GM10248 (cell line): ENCODE measurements at regions not wholly inside any gene's neighbourhood (a gene's known extent, or its start where the extent isn't known, plus 50 kb on each side); places are given as distances from the start of the nearest gene placed in this dataset.

Experiments
- CTCF ChIA-PET: fragments of 300-600 bp; sonication (Branson Sonifier 250); formaldehyde crosslinking; extraction: SDS; loops from one replicate; lab custom pipeline; 2021; ENCODE audit warnings: antibody characterized with exemption; lab: Yijun Ruan, JAX
- POLR2A ChIA-PET: fragments of 350-650 bp; sonication (Branson Sonifier 250); formaldehyde crosslinking; extraction: SDS; loops from one replicate; lab custom pipeline; 2020; ENCODE audit warnings: antibody characterized with exemption; lab: Yijun Ruan, JAX
- DNase-seq: peaks from one replicate; pipeline ENCODE4 v3.0.0; 2012; ENCODE audit errors: extremely low spot score
- TF ChIP-seq, protein P1 (sequence below): IDR thresholded peaks from 2 replicates; pipeline ENCODE4 v1.5.1; 2012; ENCODE audit warnings: mild to moderate bottlenecking, low read depth; ENCODE audit errors: extremely low read depth, missing control alignments, control extremely low read depth

DNA sequence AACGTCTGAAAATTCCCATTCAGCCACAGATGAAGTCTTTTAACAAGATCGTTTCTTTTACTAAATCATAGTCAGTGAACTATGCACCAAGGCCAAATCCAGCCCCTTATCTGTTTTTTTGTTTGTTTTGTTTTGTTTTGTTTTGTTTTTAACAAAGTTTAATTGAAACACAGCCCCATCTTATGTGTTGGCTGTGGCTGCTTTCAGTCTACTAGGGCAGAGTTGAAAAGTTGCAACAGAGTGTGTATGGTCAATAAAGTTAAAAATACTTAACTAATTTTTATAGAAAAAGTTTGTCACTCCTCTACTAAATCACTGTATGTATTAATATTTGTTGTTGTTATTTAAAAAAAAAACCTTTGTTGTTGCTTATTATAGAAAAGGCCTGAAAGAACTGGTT lies 137.1 kb downstream of the CAAP1 start:
- ChIA-PET CTCF (no interaction called here), POLR2A (no interaction called here)
- DNase-seq = no peak
- TF ChIP-seq, protein P1, sequence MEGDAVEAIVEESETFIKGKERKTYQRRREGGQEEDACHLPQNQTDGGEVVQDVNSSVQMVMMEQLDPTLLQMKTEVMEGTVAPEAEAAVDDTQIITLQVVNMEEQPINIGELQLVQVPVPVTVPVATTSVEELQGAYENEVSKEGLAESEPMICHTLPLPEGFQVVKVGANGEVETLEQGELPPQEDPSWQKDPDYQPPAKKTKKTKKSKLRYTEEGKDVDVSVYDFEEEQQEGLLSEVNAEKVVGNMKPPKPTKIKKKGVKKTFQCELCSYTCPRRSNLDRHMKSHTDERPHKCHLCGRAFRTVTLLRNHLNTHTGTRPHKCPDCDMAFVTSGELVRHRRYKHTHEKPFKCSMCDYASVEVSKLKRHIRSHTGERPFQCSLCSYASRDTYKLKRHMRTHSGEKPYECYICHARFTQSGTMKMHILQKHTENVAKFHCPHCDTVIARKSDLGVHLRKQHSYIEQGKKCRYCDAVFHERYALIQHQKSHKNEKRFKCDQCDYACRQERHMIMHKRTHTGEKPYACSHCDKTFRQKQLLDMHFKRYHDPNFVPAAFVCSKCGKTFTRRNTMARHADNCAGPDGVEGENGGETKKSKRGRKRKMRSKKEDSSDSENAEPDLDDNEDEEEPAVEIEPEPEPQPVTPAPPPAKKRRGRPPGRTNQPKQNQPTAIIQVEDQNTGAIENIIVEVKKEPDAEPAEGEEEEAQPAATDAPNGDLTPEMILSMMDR = no peak

- DNase-seq = no peak
- POLR2A ChIA-PET = no interaction called here
- CTCF ChIA-PET = no interaction called here
- TF ChIP-seq, protein P1 = no peak
Measured at GRCh38 chr9:26754509-26755164, 138.0 kb downstream of the CAAP1 start.

DNA sequence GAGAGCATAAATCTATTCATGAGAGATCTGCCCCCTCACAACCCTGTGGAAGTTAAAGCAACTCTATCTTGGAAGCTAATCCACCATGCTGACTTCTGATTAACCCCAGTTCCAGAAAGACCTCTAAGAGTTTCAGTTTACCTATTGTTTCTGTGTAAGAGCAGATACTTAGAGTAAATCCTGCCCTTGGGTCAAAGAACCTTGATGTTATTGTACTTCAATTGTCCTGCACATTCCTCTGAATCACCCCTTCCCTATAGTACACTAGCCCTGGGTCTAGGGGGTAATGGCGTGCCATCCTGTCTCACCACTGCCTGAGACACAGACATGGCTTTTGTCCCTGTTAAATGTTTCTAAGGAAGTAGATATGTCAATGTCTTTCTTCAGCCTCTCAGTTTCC lies 138.6 kb downstream of the CAAP1 start:
- DNase-seq = no peak
- ChIA-PET CTCF (interaction anchor here (0.8 kb wide), 1 partner anchor 10 kb away, joined by 3 read pairs; no protein-coding TSS in a partner anchor), POLR2A (no interaction called here)
- TF ChIP-seq, protein P1 = no peak

DNA sequence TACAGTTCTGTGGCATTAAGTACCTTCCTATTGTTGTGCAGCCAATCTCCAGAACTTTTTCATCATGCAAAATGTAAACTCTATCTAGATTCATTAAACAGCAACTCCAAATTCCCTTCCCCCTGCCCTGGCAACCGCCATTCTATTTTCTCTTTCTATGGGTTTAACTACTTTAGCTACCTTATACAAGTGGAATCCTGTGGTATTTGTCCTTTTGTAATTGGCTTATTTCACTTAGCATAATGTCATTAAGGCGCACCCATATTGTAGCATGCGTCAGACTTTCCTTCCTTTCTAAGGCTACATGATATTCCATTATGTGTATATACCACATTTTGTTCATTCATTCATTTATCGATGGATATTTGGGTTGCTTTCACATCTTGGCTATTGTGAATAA lies 142.4 kb downstream of the CAAP1 start:
- TF ChIP-seq, protein P1 = no peak
- ChIA-PET POLR2A (no interaction called here), CTCF (no interaction called here)
- no peak for DNase-seq

- POLR2A ChIA-PET = no interaction called here
- CTCF ChIA-PET = no interaction called here
- TF ChIP-seq, protein P1 = no peak
- DNase-seq = no peak
Measured at GRCh38 chr9:26748449-26749058, 144.0 kb downstream of the CAAP1 start.

DNA sequence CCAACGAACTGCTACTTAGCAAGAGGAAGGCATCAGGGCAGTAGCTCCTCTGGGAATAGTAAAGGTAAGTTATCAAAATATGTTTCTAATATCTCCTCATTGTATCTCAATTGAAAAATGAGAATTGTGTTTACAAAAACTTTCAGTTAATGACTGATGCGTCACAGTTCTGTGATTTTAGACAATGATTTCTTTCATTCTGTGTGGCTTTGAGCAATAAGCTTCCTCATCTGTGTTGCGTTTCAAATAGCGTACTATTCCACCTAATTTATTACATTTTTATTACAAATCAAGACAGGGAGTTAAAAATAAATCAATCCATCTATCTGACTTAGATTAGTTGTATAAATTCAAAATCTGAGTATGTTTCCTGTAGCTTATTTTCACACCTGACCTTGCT lies 145.0 kb downstream of the CAAP1 start:
- TF ChIP-seq, protein P1 = no peak
- DNase-seq = no peak
- ChIA-PET POLR2A (no interaction called here), CTCF (interaction anchor here (1.9 kb wide), 1 partner anchor 11 kb away, joined by 9 read pairs; no protein-coding TSS in a partner anchor)
